ENCODE measurements at regions not wholly inside any gene's neighbourhood (a gene's known extent, or its start where the extent isn't known, plus 50 kb on each side); places are given as distances from the start of the nearest gene placed in this dataset.

GRCh38 chrX:81355436-81355835 lies 153.5 kb downstream of the SH3BGRL start:
- Histone ChIP-seq H4K91ac (replicated peaks; ENCODE audit: insufficient read length, low read length) (no peak overlapping the region), H3K23me2 (ENCODE audit: low read depth, low read length) (no peaks in the 10 kb centered on the region), H3K27ac (ENCODE audit: low read depth, low read length) (no peak overlapping the region), H3K18ac (ENCODE audit: extremely low read depth, low read length) (no peak overlapping the region), H2BK12ac (ENCODE audit: low read depth, low read length) (no peak overlapping the region), H2BK5ac (ENCODE audit: low read depth, low read length) (no peak overlapping the region), H2AFZ (ENCODE audit: low read length) (no peak overlapping the region), H4K20me1 (replicated peaks in 1 of 2; ENCODE audit: control insufficient read depth in 1 of 2, insufficient read depth in 2 of 2, low read length in 2 of 2) (no peaks in the 10 kb centered on the region), H3K9me3 (ENCODE audit: insufficient read depth in 2 of 2, low read depth in 1 of 2, low read length in 1 of 2) (no peaks in the 10 kb centered on the region), H4K5ac (ENCODE audit: insufficient read length, low read depth, low read length) (no peak overlapping the region), H2BK120ac (replicated peaks; ENCODE audit: low read depth, low read length) (no peak overlapping the region), H3K4me3 (ENCODE audit: extremely low read depth in 1 of 4, insufficient read depth in 2 of 4, low read depth in 3 of 4, low read length in 4 of 4) (no peak overlapping the region), H3K79me1 (ENCODE audit: low read depth, low read length) (no peaks in the 10 kb centered on the region), H3K56ac (replicated peaks; ENCODE audit: insufficient read length, low read depth, low read length) (no peak overlapping the region), H2AK5ac (ENCODE audit: low read depth, low read length) (no peak overlapping the region), H4K8ac (ENCODE audit: extremely low read depth, insufficient read depth, low read length) (no peak overlapping the region), H2BK15ac (ENCODE audit: low read length) (no peak overlapping the region), H3K4me2 (ENCODE audit: insufficient read depth in 1 of 2, low read depth in 2 of 2, low read length in 2 of 2) (no peak overlapping the region), H3K9ac (replicated peaks in 1 of 4; ENCODE audit: extremely low read depth in 1 of 4, low read depth in 3 of 4, low read length in 3 of 4) (no peak overlapping the region), H3K36me3 (ENCODE audit: control insufficient read depth in 2 of 4, insufficient read depth in 4 of 4, low read length in 3 of 4) (no peaks in the 10 kb centered on the region), H3K79me2 (ENCODE audit: control insufficient read depth in 1 of 2, insufficient read depth in 2 of 2, low read length in 2 of 2) (no peaks in the 10 kb centered on the region), H3K4me1 (replicated peaks in 1 of 4; ENCODE audit: control insufficient read depth in 3 of 4, insufficient read depth in 4 of 4, low read length in 3 of 4) (no peaks in the 10 kb centered on the region), H2BK20ac (ENCODE audit: low read length) (no peak overlapping the region), H3K23ac (ENCODE audit: insufficient read length) (no peak overlapping the region), H3K4ac (replicated peaks; ENCODE audit: insufficient read length, low read depth, low read length) (no peak overlapping the region), H3K27me3 (replicated peaks in 1 of 4; ENCODE audit: control insufficient read depth in 3 of 4, extremely low read depth in 1 of 4, insufficient read depth in 3 of 4, low read length in 3 of 4) (no peaks in the 10 kb centered on the region), H3K14ac (ENCODE audit: insufficient read length) (no peak overlapping the region)
- DNase-seq (ENCODE audit: low read depth in 1 of 2, low spot score in 2 of 2) (no peak), FAIRE-seq (no peak)
- WGBS, 2 experiments (ENCODE audit: extremely low coverage in 1 of 2, insufficient coverage in 1 of 2, insufficient read length in 1 of 2, insufficient replicate concordance in 2 of 2, low coverage in 1 of 2, low lambda C conversion rate in 2 of 2, missing lambda C conversion rate in 1 of 2), result 86% methylated on average over 3 of the region's 4 CpGs; no CpG with 5 or more reads in 1 of the 2 experiments
- CTCF ChIA-PET (ENCODE audit: partially characterized antibody), result no interaction called here
- POLR2A ChIA-PET (ENCODE audit: partially characterized antibody), result no interaction called here
- no peak for TF ChIP-seq KDM4A (IDR thresholded peaks at IDR 0.05; ENCODE audit: low read depth, low read length, severe bottlenecking)
- no peak for TF ChIP-seq RXRA (IDR thresholded peaks at IDR 0.05; ENCODE audit: insufficient read depth, low read depth, low read length)
- TF ChIP-seq CBX8 (IDR thresholded peaks at IDR 0.05; ENCODE audit: borderline replicate concordance, low read depth, low read length), result no peak
- no peak for TF ChIP-seq EZH2 (IDR thresholded peaks at IDR 0.05; ENCODE audit: low read depth, low read length, severe bottlenecking)
- TF ChIP-seq BACH1 (IDR thresholded peaks at IDR 0.05; ENCODE audit: low read length), result no peak
- no peak for TF ChIP-seq EGR1 (IDR thresholded peaks at IDR 0.05; ENCODE audit: borderline replicate concordance, low read depth, low read length)
- TF ChIP-seq YY1 (IDR thresholded peaks at IDR 0.05; ENCODE audit: low read depth, low read length), result no peak
- TF ChIP-seq JUN (IDR thresholded peaks at IDR 0.05; ENCODE audit: low read depth, low read length), result no peak
- TF ChIP-seq MAFK (IDR thresholded peaks at IDR 0.05; ENCODE audit: low read depth, low read length), result no peak
- no peak for TF ChIP-seq NANOG (IDR thresholded peaks at IDR 0.05; ENCODE audit: insufficient read depth, low read depth, low read length, poor library complexity, severe bottlenecking)
- TF ChIP-seq MAX (IDR thresholded peaks at IDR 0.05), result no peak
- no peak for TF ChIP-seq CEBPB (IDR thresholded peaks at IDR 0.05; ENCODE audit: low read depth, low read length)
- no peak for TF ChIP-seq ATF3 (IDR thresholded peaks at IDR 0.05; ENCODE audit: insufficient read depth, low read depth, low read length)
- no peak for TF ChIP-seq ZNF274 (IDR thresholded peaks at IDR 0.05; ENCODE audit: borderline replicate concordance, extremely low read depth, low read length)
- no peak for TF ChIP-seq GTF2F1 (IDR thresholded peaks at IDR 0.05; ENCODE audit: borderline replicate concordance, low read depth, low read length)
- TF ChIP-seq CREB1 (IDR thresholded peaks at IDR 0.05), result no peak
